Suppressor macrophage treated with lipopolysaccharide for 1 hour (primary cell): ENCODE measurements at regions not wholly inside any gene's neighbourhood (a gene's known extent, or its start where the extent isn't known, plus 50 kb on each side); places are given as distances from the start of the nearest gene placed in this dataset.

Source experiments
- DNase-seq, 3 donors: peaks; one replicate each; pipeline ENCODE4 v3.0.0-alpha.2; 2020 to 2022

GRCh38 chr3:148175214-148175613 lies 522.5 kb upstream of the AGTR1 start:
- no peak for DNase-seq

GRCh38 chr3:148178503-148178902 lies 519.2 kb upstream of the AGTR1 start:
- DNase-seq, result no peak

- DNase-seq, result no peak
Measured at GRCh38 chr3:148184798-148185197, 512.9 kb upstream of the AGTR1 start.

GRCh38 chr3:148186881-148187280 lies 510.8 kb upstream of the AGTR1 start:
- no peak for DNase-seq

- no peak for DNase-seq
Measured at GRCh38 chr3:148187296-148187695, 510.4 kb upstream of the AGTR1 start.

- no peak for DNase-seq
Measured at GRCh38 chr3:148190441-148190990, 507.2 kb upstream of the AGTR1 start.

- DNase-seq, result no peak
Measured at GRCh38 chr3:148191966-148192365, 505.7 kb upstream of the AGTR1 start.

GRCh38 chr3:148197061-148197460 lies 500.6 kb upstream of the AGTR1 start:
- DNase-seq, result no peak

- peak in 2 of 3 donors; percentile 7 to 9 for DNase-seq
Measured at GRCh38 chr3:148202386-148202785, 495.3 kb upstream of the AGTR1 start.

- DNase-seq, result no peak
Measured at GRCh38 chr3:148203297-148204010, 494.2 kb upstream of the AGTR1 start.

GRCh38 chr3:148204131-148204530 lies 493.6 kb upstream of the AGTR1 start:
- DNase-seq, result no peak

GRCh38 chr3:148205977-148206376 lies 491.7 kb upstream of the AGTR1 start:
- DNase-seq, result no peak

GRCh38 chr3:148206446-148206845 lies 491.3 kb upstream of the AGTR1 start:
- DNase-seq, result no peak

GRCh38 chr3:148208975-148209374 lies 488.7 kb upstream of the AGTR1 start:
- DNase-seq, result no peak

GRCh38 chr3:148211725-148212124 lies 486.0 kb upstream of the AGTR1 start:
- DNase-seq, result no peak

GRCh38 chr3:148214705-148215104 lies 483.0 kb upstream of the AGTR1 start:
- no peak for DNase-seq

GRCh38 chr3:148217317-148217716 lies 480.4 kb upstream of the AGTR1 start:
- no peak for DNase-seq

- no peak for DNase-seq
Measured at GRCh38 chr3:148218222-148218621, 479.5 kb upstream of the AGTR1 start.

GRCh38 chr3:148219999-148220398 lies 477.7 kb upstream of the AGTR1 start:
- no peak for DNase-seq

- no peak for DNase-seq
Measured at GRCh38 chr3:148221303-148221702, 476.4 kb upstream of the AGTR1 start.

- no peak for DNase-seq
Measured at GRCh38 chr3:148223266-148223665, 474.4 kb upstream of the AGTR1 start.

GRCh38 chr3:148226246-148226645 lies 471.5 kb upstream of the AGTR1 start:
- no peak for DNase-seq

- no peak for DNase-seq
Measured at GRCh38 chr3:148227534-148227933, 470.2 kb upstream of the AGTR1 start.

- no peak for DNase-seq
Measured at GRCh38 chr3:148229107-148229506, 468.6 kb upstream of the AGTR1 start.

- no peak for DNase-seq
Measured at GRCh38 chr3:148230473-148230872, 467.2 kb upstream of the AGTR1 start.
